Epithelial cell of proximal tubule (primary cell): ENCODE measurements at regions not wholly inside any gene's neighbourhood (a gene's known extent, or its start where the extent isn't known, plus 50 kb on each side); places are given as distances from the start of the nearest gene placed in this dataset.
A peak's percentile ranks its signal among the peaks of the same experiment; 100 is the strongest.

Source experiments
- DNase-seq: peaks from one replicate; pipeline ENCODE4 v3.0.0-alpha.2; 2011; ENCODE audit warnings: low read depth
- H3K4me3 ChIP-seq: 2 replicates; pipeline ENCODE4 v1.5.1; 2011; ENCODE audit warnings: low read depth, mild to moderate bottlenecking, low read length
- CTCF ChIP-seq: conservative IDR thresholded peaks from 2 replicates; pipeline ENCODE4 v1.5.1; 2012; ENCODE audit warnings: low read depth, mild to moderate bottlenecking, low read length

- H3K4me3 ChIP-seq, result no peak overlapping the region
- no peak for TF ChIP-seq CTCF
- DNase-seq, result peak; percentile 52
Observed at GRCh38 chr15:88981244-88982215, 68.4 kb upstream of the MFGE8 start.

- DNase-seq, result peak; percentile 20
Observed at GRCh38 chr15:88982304-88982945, 69.2 kb upstream of the MFGE8 start.

GRCh38 chr15:88982946-88983342 is 69.8 kb upstream of the MFGE8 start:
- no peak for TF ChIP-seq CTCF
- no peak overlapping the region for H3K4me3 ChIP-seq
- no peak for DNase-seq

More at GRCh38 chr15:88982304-88982945, 69.2 kb upstream of the MFGE8 start:
- no peak for TF ChIP-seq CTCF
- no peak overlapping the region for H3K4me3 ChIP-seq

GRCh38 chr15:88983861-88984429 is 70.8 kb upstream of the MFGE8 start:
- no peak overlapping the region for H3K4me3 ChIP-seq
- no peak for TF ChIP-seq CTCF
- no peak for DNase-seq

GRCh38 chr15:88985547-88986393 is 72.6 kb upstream of the MFGE8 start:
- no peak overlapping the region for H3K4me3 ChIP-seq
- no peak for TF ChIP-seq CTCF
- DNase-seq, result no peak

GRCh38 chr15:88986949-88987590 is 73.9 kb upstream of the MFGE8 start:
- no peak overlapping the region for H3K4me3 ChIP-seq
- DNase-seq, result no peak
- TF ChIP-seq CTCF, result no peak
